ENCODE measurements at regions not wholly inside any gene's neighbourhood (a gene's known extent, or its start where the extent isn't known, plus 50 kb on each side); places are given as distances from the start of the nearest gene placed in this dataset.
"Not testable (repeated sequence)": the region's sequence is repeated elsewhere in the genome, so short reads cannot be mapped to it uniquely, and the experiment has no call there.

DNA sequence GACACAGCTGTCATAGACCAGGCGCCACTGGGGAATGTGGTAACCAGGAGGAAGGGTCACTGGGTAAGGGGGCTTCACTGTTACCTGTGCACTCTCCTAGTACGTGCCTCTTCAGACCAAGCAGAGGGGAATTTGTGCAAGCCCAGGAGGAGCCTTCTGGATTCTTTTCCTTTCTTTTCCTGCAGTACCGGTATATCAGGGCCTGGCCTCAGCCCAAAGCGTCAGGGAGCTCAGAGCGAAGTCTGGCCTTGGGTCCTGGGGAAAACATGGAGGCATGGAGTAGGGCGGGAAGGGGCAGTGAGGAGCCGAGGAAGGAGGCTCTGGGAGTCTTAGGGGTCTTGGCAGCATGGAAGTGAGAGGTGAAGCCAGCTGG, 133.6 kb upstream of the GDF10 start:
- H3K4me1 ChIP-seq (ENCODE audit: control insufficient read depth, insufficient read depth, low read length), result no peaks in the 10 kb centered on the region
- no peak overlapping the region for H3K4me3 ChIP-seq (ENCODE audit: low read depth, low read length)
- POLR2A ChIA-PET, result no interaction called here
- H3K27ac ChIP-seq (ENCODE audit: extremely low read depth, low read depth, low read length), result no peak overlapping the region
- no peaks in the 10 kb centered on the region for H3K36me3 ChIP-seq (ENCODE audit: control insufficient read depth in 2 of 2, insufficient read depth in 1 of 2, low read length in 2 of 2)
- H3K9me3 ChIP-seq (ENCODE audit: control insufficient read depth, insufficient read depth, low read depth, low read length), result no peaks in the 10 kb centered on the region
- TF ChIP-seq ZNF629 (tag by site-specific recombination; IDR thresholded peaks at IDR 0.05), result no peak
- TF ChIP-seq ZNF473 (tag by site-specific recombination; IDR thresholded peaks at IDR 0.05), result no peak
- no peak for TF ChIP-seq ZNF585B (tag by site-specific recombination; IDR thresholded peaks at IDR 0.05)
- no peak for TF ChIP-seq BCL6B (tag by site-specific recombination; IDR thresholded peaks at IDR 0.05)
- no peak for TF ChIP-seq SP3 (tag by site-specific recombination; IDR thresholded peaks at IDR 0.05)
- no peak for TF ChIP-seq ZNF23 (tag by site-specific recombination; IDR thresholded peaks at IDR 0.05; ENCODE audit: borderline replicate concordance)
- no peak for TF ChIP-seq SETDB1 (IDR thresholded peaks at IDR 0.05; ENCODE audit: insufficient read length, low read length)
- TF ChIP-seq ZNF670 (tag by site-specific recombination; IDR thresholded peaks at IDR 0.05; ENCODE audit: low read depth), result no peak
- no peak for TF ChIP-seq ZNF777 (tag by site-specific recombination; IDR thresholded peaks at IDR 0.05; ENCODE audit: borderline replicate concordance)
- no peak for TF ChIP-seq ZNF514 (tag by site-specific recombination; IDR thresholded peaks at IDR 0.05)
- no peak for TF ChIP-seq ZNF202 (tag by site-specific recombination; IDR thresholded peaks at IDR 0.05; ENCODE audit: borderline replicate concordance)
- CTCF ChIA-PET, result interaction anchor here (1.2 kb wide), 1 partner anchor 14 kb away, joined by 4 read pairs; no protein-coding TSS in a partner anchor

GRCh38 chr10:47166808-47167581, 133.0 kb upstream of the GDF10 start:
- H3K27ac ChIP-seq (ENCODE audit: extremely low read depth, low read depth, low read length); H3K9me3 ChIP-seq (ENCODE audit: control insufficient read depth, insufficient read depth, low read depth, low read length); H3K4me1 ChIP-seq (ENCODE audit: control insufficient read depth, insufficient read depth, low read length); H3K36me3 ChIP-seq (ENCODE audit: control insufficient read depth in 2 of 2, insufficient read depth in 1 of 2, low read length in 2 of 2); H3K4me3 ChIP-seq (ENCODE audit: low read depth, low read length): not testable (repeated sequence)
- CTCF ChIA-PET, result interaction anchor here (0.8 to 1.2 kb wide), 2 partner anchors 14 to 15 kb away, joined by 3 to 4 read pairs; no protein-coding TSS in a partner anchor
- POLR2A ChIA-PET, result interaction anchor here (1.2 kb wide), 1 partner anchor 106 kb away, joined by 3 read pairs; no protein-coding TSS in a partner anchor

DNA sequence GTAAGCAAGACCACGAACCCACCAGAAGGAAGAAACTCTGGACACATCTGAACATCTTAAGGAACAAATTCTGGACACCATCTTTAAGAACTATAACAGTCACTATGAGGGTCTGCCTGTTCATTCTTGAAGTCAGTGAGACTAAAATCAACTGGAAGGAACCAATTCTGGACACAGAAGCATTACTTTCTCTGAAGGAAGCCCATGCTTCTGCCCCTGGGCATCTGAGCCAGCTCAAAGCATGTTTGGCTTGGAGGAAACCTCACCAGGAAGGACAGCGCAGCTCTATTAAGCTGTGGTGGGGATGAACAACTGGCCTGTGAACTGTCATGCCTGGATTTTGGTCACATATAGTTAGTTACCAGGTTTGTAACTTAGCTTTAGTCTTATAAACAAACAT, 132.4 kb upstream of the GDF10 start:
- no peak overlapping the region for H3K27ac ChIP-seq (ENCODE audit: extremely low read depth, low read depth, low read length)
- ChIA-PET CTCF (interaction anchor here (0.8 kb wide), 1 partner anchor 16 kb away, joined by 3 read pairs; no protein-coding TSS in a partner anchor), POLR2A (interaction anchor here (1.2 kb wide), 1 partner anchor 107 kb away, joined by 3 read pairs; no protein-coding TSS in a partner anchor)
- no peak overlapping the region for H3K4me3 ChIP-seq (ENCODE audit: low read depth, low read length)
- no peaks in the 10 kb centered on the region for H3K4me1 ChIP-seq (ENCODE audit: control insufficient read depth, insufficient read depth, low read length)
- H3K9me3 ChIP-seq (ENCODE audit: control insufficient read depth, insufficient read depth, low read depth, low read length), result no peaks in the 10 kb centered on the region
- TF ChIP-seq ZNF791 (tag by site-specific recombination; IDR thresholded peaks at IDR 0.05) (no peak), ZEB2 (tag by site-specific recombination; IDR thresholded peaks at IDR 0.05) (no peak), KLF16 (tag by site-specific recombination; IDR thresholded peaks at IDR 0.05) (no peak)
- TF ChIP-seq, protein P1, sequence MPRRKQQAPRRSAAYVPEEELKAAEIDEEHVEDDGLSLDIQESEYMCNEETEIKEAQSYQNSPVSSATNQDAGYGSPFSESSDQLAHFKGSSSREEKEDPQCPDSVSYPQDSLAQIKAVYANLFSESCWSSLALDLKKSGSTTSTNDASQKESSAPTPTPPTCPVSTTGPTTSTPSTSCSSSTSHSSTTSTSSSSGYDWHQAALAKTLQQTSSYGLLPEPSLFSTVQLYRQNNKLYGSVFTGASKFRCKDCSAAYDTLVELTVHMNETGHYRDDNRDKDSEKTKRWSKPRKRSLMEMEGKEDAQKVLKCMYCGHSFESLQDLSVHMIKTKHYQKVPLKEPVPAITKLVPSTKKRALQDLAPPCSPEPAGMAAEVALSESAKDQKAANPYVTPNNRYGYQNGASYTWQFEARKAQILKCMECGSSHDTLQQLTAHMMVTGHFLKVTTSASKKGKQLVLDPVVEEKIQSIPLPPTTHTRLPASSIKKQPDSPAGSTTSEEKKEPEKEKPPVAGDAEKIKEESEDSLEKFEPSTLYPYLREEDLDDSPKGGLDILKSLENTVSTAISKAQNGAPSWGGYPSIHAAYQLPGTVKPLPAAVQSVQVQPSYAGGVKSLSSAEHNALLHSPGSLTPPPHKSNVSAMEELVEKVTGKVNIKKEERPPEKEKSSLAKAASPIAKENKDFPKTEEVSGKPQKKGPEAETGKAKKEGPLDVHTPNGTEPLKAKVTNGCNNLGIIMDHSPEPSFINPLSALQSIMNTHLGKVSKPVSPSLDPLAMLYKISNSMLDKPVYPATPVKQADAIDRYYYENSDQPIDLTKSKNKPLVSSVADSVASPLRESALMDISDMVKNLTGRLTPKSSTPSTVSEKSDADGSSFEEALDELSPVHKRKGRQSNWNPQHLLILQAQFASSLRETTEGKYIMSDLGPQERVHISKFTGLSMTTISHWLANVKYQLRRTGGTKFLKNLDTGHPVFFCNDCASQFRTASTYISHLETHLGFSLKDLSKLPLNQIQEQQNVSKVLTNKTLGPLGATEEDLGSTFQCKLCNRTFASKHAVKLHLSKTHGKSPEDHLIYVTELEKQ (tag by site-specific recombination; IDR thresholded peaks at IDR 0.05; ENCODE audit: borderline replicate concordance), result no peak
- TF ChIP-seq, protein P2, sequence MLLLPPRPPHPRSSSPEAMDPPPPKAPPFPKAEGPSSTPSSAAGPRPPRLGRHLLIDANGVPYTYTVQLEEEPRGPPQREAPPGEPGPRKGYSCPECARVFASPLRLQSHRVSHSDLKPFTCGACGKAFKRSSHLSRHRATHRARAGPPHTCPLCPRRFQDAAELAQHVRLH (tag by site-specific recombination; IDR thresholded peaks at IDR 0.05), result no peak
- H3K36me3 ChIP-seq (ENCODE audit: control insufficient read depth in 2 of 2, insufficient read depth in 1 of 2, low read length in 2 of 2), result no peaks in the 10 kb centered on the region

Measured in HEK293 (cell line).